SU-DHL-6 (cell line): ENCODE measurements at regions not wholly inside any gene's neighbourhood (a gene's known extent, or its start where the extent isn't known, plus 50 kb on each side); places are given as distances from the start of the nearest gene placed in this dataset.

Experiments used
- CTCF ChIP-seq: fragments of 200-600 bp; sonication (generic); IDR thresholded peaks from one replicate; pipeline ENCODE4 v1.5.1; 2017; ENCODE audit warnings: antibody characterized with exemption, mild to moderate bottlenecking, low read length, moderate library complexity; ENCODE audit not compliant: insufficient read depth, poor library complexity, severe bottlenecking
- EZH2phosphoT487 ChIP-seq: fragments of 200-600 bp; sonication (generic), shearing (Covaris generic); conservative IDR thresholded peaks from 2 replicates; pipeline ENCODE4 v1.6.1; 2018; ENCODE audit warnings: mild to moderate bottlenecking, antibody characterized with exemption, low read length, moderate library complexity, mixed read lengths

- no peak for TF ChIP-seq CTCF
- no peak for TF ChIP-seq EZH2phosphoT487
Measured at GRCh38 chr5:17947029-17947428, 312.8 kb downstream of the TAF11L14 start.
